HUES48 (cell line): ENCODE measurements at regions not wholly inside any gene's neighbourhood (a gene's known extent, or its start where the extent isn't known, plus 50 kb on each side); places are given as distances from the start of the nearest gene placed in this dataset.
"Not testable (repeated sequence)": the region's sequence is repeated elsewhere in the genome, so short reads cannot be mapped to it uniquely, and the experiment has no call there.

Experiments
- H3K27ac ChIP-seq: one replicate; pipeline ENCODE4 v1.7.0; 2013; ENCODE audit warnings: low read depth, low read length, inconsistent platforms
- H3K27me3 ChIP-seq: 2 replicates; pipeline ENCODE4 v1.6.1; 2013; ENCODE audit warnings: mild to moderate bottlenecking, low read length; ENCODE audit not compliant: control insufficient read depth, insufficient read depth
- H3K36me3 ChIP-seq: 2 replicates; pipeline ENCODE4 v1.6.1; 2013; ENCODE audit warnings: low read length; ENCODE audit not compliant: control insufficient read depth, insufficient read depth
- H3K4me1 ChIP-seq: 2 replicates; pipeline ENCODE4 v1.6.1; 2013; ENCODE audit warnings: mild to moderate bottlenecking, low read length; ENCODE audit not compliant: control insufficient read depth, insufficient read depth
- H3K4me3 ChIP-seq: 2 replicates; pipeline ENCODE4 v1.5.1; 2013; ENCODE audit warnings: mild to moderate bottlenecking, low read depth, low read length
- H3K9ac ChIP-seq: 2 replicates; pipeline ENCODE4 v1.6.1; 2013; ENCODE audit warnings: mild to moderate bottlenecking, low read depth, low read length, moderate library complexity
- H3K9me3 ChIP-seq: 2 replicates; pipeline ENCODE4 v1.6.1; 2013; ENCODE audit warnings: low read length; ENCODE audit not compliant: control insufficient read depth, insufficient read depth

GRCh38 chr15:62413786-62414185 is 248.7 kb upstream of the C2CD4B start:
- Histone ChIP-seq H3K9me3 (no peaks in the 10 kb centered on the region), H3K9ac (no peak overlapping the region), H3K4me1 (peaks cover 9% of the 10 kb centered on the region; the same call in 1 of the 2 replicates), H3K27me3 (no peaks in the 10 kb centered on the region), H3K27ac (no peak overlapping the region), H3K4me3 (no peak overlapping the region), H3K36me3 (no peaks in the 10 kb centered on the region)

DNA sequence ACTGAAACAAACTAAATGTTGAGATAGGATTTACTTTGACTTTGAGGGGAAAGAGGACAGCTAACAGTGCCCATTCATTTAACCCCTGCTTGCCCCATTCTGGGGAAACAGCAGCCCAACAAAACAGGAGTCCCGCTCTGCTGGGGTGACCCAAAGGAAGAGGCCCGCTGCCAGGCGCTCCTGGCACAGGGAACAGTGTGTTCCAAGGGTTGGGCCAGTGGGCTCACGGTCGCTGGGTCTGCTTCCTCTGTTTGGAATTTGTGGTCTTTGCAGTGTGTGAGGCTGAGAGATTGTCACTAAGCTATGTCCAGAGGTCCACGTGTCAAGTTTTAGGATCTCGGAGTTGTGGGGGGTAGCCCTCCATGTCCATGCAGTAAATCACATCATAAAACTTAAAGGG is 250.4 kb upstream of the C2CD4B start:
- no peak overlapping the region for H3K4me3 ChIP-seq
- H3K4me1 ChIP-seq: peaks cover 9% of the 10 kb centered on the region; the same call in 1 of the 2 replicates
- H3K36me3 ChIP-seq: no peaks in the 10 kb centered on the region
- H3K9ac ChIP-seq: no peak overlapping the region
- H3K27ac ChIP-seq: no peak overlapping the region
- no peaks in the 10 kb centered on the region for H3K27me3 ChIP-seq
- H3K9me3 ChIP-seq: no peaks in the 10 kb centered on the region

GRCh38 chr15:62416526-62416925 is 251.4 kb upstream of the C2CD4B start:
- H3K4me1 ChIP-seq: peaks cover 9% of the 10 kb centered on the region; the same call in 1 of the 2 replicates
- H3K27me3 ChIP-seq: no peaks in the 10 kb centered on the region
- no peak overlapping the region for H3K9ac ChIP-seq
- H3K36me3 ChIP-seq: no peaks in the 10 kb centered on the region
- H3K27ac ChIP-seq: no peak overlapping the region
- H3K4me3 ChIP-seq: no peak overlapping the region
- H3K9me3 ChIP-seq: no peaks in the 10 kb centered on the region

DNA sequence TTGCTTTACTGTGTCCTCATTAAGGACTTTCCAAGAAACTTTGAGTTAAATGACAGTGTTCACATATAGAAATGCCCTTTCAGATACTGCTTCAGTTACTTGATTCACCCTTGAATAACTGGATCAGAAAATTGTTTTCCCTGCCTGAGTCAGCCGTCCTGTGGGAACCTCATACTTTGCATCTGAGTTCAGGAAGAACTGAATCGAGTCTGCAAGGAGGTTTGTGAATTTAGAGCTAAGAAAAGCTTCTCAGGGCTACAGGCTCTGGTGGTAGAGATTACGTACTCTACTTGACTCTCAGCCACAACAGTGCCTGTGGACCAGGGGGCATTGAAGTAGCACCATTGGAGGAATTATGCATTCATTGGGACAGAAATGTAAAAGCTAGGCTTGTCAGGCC is 252.4 kb upstream of the C2CD4B start:
- Histone ChIP-seq H3K36me3 (no peaks in the 10 kb centered on the region), H3K4me3 (no peak overlapping the region), H3K9ac (no peak overlapping the region), H3K27me3 (no peaks in the 10 kb centered on the region), H3K9me3 (no peaks in the 10 kb centered on the region), H3K4me1 (peaks cover 9% of the 10 kb centered on the region; the same call in 1 of the 2 replicates), H3K27ac (no peak overlapping the region)

GRCh38 chr15:62418496-62418895 is 253.4 kb upstream of the C2CD4B start:
- H3K36me3 ChIP-seq, H3K9ac ChIP-seq, H3K27me3 ChIP-seq, H3K9me3 ChIP-seq, H3K4me1 ChIP-seq, H3K27ac ChIP-seq, H3K4me3 ChIP-seq: not testable (repeated sequence)

DNA sequence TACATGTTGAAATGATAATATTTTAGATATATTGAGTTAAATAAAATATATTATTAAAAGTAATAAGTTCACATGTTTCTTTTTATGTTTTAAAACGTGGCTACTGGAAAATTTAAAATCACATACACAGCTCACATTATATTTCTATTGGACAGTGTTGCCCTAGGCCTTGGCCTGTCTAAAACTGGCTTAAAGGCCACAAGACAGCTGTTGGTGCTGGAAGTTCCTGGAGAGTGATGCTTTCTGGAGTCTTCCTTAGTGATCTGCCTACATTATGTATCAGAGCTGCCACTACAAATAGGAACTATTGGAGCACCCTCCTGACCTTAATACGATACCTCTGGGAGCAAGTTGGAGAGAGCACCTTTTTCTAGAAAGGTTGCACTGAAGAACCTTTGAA is 254.1 kb upstream of the C2CD4B start:
- Histone ChIP-seq H3K9me3 (no peaks in the 10 kb centered on the region), H3K27me3 (no peaks in the 10 kb centered on the region), H3K36me3 (no peaks in the 10 kb centered on the region), H3K4me1 (peaks cover 9% of the 10 kb centered on the region; the same call in 1 of the 2 replicates), H3K27ac (no peak overlapping the region), H3K4me3 (no peak overlapping the region), H3K9ac (no peak overlapping the region)

DNA sequence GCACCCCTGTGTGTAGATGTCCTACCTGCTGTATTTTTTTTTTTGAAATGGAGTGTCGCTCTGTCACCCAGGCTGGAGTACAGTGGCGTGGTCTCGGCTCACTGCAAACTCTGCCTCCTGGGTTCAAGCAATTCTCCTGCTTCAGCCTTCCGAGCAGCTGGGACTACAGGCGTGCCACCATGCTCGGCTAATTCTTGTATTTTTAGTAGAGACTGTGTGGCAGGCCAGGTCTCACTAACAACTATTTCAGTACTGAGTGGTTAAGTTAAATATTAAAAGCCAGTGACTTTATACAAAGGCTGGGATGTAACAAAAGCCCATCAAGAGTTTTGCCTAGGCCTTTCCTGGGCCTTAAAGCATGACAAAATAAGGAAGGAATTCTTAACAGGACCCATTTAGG is 255.3 kb upstream of the C2CD4B start:
- not testable (repeated sequence) for H3K4me3 ChIP-seq, H3K27ac ChIP-seq, H3K4me1 ChIP-seq, H3K36me3 ChIP-seq, H3K9me3 ChIP-seq, H3K9ac ChIP-seq, H3K27me3 ChIP-seq

GRCh38 chr15:62421289-62421688 is 256.2 kb upstream of the C2CD4B start:
- Histone ChIP-seq H3K27ac (no peak overlapping the region), H3K36me3 (no peaks in the 10 kb centered on the region), H3K27me3 (no peaks in the 10 kb centered on the region), H3K9me3 (no peaks in the 10 kb centered on the region), H3K9ac (no peak overlapping the region), H3K4me1 (peaks cover 10% of the 10 kb centered on the region), H3K4me3 (no peak overlapping the region)

- Histone ChIP-seq H3K36me3 (no peaks in the 10 kb centered on the region), H3K27me3 (no peaks in the 10 kb centered on the region), H3K27ac (no peak overlapping the region), H3K9me3 (no peaks in the 10 kb centered on the region), H3K9ac (no peak overlapping the region), H3K4me1 (peaks cover 8% of the 10 kb centered on the region; the same call in 1 of the 2 replicates), H3K4me3 (no peak overlapping the region)
Observed at GRCh38 chr15:62426387-62426956, 261.4 kb upstream of the C2CD4B start.

DNA sequence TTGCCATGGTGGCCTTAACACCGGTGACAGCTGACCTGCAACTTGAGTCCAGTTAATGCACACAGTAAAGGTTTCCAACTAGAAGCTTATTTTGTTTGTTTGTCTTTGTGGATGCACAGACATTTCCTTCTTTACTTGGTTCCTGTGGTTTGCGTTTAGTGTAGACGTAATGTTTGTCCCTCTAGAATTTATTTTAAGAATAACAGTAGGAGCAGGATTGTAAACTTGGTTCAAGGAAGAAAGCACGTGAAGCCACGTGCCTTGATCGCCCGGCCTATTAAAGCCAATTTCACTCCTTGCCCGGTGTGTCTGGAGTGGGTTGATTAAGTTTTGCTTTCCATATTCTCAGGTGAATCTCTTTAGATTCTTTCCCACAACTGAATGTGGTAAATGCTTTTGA is 263.2 kb upstream of the C2CD4B start:
- no peak overlapping the region for H3K4me3 ChIP-seq
- H3K27me3 ChIP-seq: no peaks in the 10 kb centered on the region
- no peaks in the 10 kb centered on the region for H3K9me3 ChIP-seq
- H3K9ac ChIP-seq: no peak overlapping the region
- no peaks in the 10 kb centered on the region for H3K36me3 ChIP-seq
- peaks cover 8% of the 10 kb centered on the region; the same call in 1 of the 2 replicates for H3K4me1 ChIP-seq
- no peak overlapping the region for H3K27ac ChIP-seq

DNA sequence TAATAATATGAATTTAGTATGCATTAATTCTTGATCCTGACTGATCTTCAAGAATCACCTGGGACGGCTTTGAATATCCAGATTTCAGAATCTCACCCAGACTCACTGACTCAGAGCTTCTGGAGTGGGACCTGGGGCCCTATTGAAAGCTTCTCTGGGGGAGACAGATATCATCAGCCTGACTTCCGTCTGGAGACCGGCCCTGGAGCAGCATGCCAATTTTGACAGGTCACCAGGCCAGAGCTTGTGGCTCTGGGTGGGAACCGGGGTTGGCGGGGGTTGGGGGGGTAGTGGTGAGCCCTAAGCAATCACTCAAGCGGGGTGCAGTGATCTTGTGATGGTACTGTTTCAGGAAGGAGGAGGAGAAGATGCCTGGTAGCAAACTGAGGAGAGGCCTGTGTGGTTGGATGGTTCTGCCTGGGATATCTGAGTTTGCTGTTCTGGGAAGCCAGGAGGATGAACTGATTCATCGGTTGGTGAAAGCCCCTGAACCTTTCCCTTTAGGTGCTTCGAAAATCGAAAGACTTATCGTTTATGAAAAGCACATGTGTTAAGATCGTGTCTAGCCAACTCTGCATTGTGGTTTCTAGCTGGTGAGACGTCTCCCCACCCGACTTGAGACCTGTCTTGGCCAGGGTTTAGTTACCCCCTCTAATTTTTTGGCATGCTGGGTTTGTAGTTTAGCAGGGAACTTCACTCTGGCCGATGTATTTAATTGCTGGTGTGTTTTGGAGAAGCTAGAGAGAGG is 263.9 kb upstream of the C2CD4B start:
- H3K27ac ChIP-seq: no peak overlapping the region
- H3K9me3 ChIP-seq: no peaks in the 10 kb centered on the region
- H3K4me1 ChIP-seq: peaks cover 8% of the 10 kb centered on the region; the same call in 1 of the 2 replicates
- no peak overlapping the region for H3K9ac ChIP-seq
- H3K27me3 ChIP-seq: no peaks in the 10 kb centered on the region
- H3K36me3 ChIP-seq: no peaks in the 10 kb centered on the region
- H3K4me3 ChIP-seq: no peak overlapping the region
